ENCODE measurements at regions not wholly inside any gene's neighbourhood (a gene's known extent, or its start where the extent isn't known, plus 50 kb on each side); places are given as distances from the start of the nearest gene placed in this dataset.
A peak's percentile ranks its signal among the peaks of the same experiment; 100 is the strongest.
"Not testable (repeated sequence)": the region's sequence is repeated elsewhere in the genome, so short reads cannot be mapped to it uniquely, and the experiment has no call there.

- no peak for DNase-seq
These were observed 75.2 kb upstream of the CD28 start for GRCh38 chr2:203631068-203631757.

DNA sequence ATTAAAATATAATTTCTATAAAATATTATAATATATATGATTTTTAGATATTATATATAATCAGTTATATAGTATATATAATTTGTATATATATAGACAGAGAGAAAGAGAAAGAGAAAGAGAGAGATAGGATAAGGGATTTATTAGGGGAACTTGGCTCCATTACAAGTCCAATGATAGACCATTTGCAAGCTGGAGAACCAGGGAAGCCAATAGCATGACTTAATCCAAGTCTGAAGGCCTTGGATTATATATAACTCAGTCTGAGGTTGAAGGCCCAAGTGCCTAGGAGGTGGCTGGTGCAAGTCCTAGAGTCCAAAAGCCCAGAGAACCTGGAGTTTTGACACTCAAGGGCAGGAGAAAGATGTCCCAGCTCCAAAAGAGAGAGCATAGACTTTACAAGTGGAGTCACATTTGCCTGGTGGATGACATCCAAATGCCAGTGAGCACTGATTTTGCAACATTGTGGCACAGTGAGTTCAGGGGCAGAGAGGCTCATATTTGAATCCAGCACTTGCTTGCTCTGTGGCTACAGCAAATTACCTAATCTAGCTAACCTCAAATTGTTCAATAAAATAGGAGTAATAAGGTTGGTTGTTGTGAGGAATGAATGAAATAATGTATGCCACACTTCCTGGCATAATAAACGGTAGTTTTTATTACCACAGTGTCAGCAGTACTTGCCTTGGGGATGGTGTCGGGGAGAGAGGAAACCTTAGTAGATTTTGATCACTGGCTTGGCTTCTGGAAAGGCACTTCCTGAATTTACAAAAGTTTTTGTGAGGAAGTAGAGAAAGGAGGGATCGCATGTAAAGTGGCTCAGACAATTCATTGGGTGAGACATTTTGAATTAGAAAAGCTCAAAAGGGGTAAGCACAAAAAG lies 69.6 kb upstream of the CD28 start:
- DNase-seq, result no peak

- DNase-seq, result no peak
These were observed 68.8 kb upstream of the CD28 start for GRCh38 chr2:203637471-203638167.

GRCh38 chr2:203641865-203642264 lies 64.6 kb upstream of the CD28 start:
- not testable (repeated sequence) for DNase-seq

DNA sequence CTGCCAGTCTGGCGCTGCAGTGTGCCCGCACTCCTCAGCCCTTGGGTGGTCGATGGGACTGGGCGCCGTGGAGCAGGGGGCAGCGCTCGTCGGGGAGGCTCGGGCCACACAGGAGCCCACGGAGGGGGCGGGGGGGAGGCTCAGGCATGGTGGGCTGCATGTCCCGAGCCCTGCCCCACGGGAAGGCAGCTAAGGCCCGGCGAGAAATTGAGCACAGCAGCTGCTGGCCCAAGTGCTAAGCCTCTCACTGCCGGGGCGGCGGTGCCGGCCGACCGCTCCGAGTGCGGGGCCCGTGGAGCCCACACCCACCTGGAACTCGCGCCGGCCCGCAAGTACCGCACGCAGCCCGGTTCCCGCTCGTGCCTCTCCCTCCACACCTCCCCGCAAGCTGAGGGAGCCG lies 63.6 kb upstream of the CD28 start:
- not testable (repeated sequence) for DNase-seq

- no peak for DNase-seq
These were observed 60.6 kb upstream of the CD28 start for GRCh38 chr2:203645831-203646230.

- no peak for DNase-seq
These were observed 60.1 kb upstream of the CD28 start for GRCh38 chr2:203646266-203646864.

GRCh38 chr2:203646961-203647360 lies 59.5 kb upstream of the CD28 start:
- DNase-seq, result no peak

GRCh38 chr2:203647579-203647978 lies 58.9 kb upstream of the CD28 start:
- DNase-seq, result no peak

GRCh38 chr2:203648273-203648672 lies 58.2 kb upstream of the CD28 start:
- DNase-seq, result no peak

DNA sequence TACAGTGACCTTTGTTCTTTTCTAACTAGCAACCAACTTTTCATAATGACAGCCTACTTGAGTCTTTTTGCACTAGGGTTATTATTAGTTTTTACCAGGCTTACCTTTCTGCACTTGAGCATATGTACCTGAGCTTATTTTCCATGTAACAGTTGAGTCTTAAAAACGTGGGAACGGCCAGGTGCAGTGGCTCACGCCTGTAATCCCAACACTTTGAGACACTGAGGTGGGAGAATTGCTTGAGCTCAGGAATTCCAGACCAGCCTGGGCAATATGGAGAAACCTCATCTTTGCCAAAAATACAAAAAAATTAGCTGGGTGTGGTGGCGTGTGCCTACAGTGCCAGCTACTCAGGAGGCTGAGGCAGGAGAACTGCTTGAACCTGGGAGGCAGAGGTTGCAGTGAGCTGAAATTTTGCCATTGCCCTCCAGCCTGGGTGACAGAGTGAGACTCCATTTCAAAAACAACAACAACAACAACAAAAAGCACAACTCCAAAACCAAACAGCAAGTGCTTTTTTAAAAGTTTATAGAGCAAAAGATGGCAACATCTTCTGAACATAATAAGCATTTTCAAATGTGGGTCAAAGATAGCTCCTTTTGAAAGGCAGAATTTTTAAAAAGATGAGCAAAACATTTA lies 57.1 kb upstream of the CD28 start:
- no peak for DNase-seq

- peak; percentile 55 for DNase-seq
These were observed 55.4 kb upstream of the CD28 start for GRCh38 chr2:203650860-203651613.

GRCh38 chr2:203651621-203652020 lies 54.8 kb upstream of the CD28 start:
- DNase-seq, result no peak

DNA sequence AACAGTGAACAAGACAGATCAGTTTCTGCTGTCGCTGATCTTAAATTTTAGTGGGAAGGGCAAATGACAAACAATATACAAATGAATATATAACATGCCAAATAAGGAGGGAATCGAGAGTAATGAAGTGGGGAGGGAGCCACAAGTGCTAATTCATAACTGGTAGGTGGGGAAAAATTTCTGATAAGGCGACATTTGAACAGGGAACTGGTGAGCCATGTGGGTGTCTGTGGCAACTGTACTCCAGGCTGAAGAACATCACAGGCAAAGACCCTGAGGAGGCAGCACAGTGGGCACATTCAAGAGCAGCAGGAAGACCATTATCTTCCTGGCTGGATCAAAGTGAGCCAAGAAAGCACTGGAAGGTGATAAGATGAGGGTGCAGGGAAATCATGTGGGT lies 51.6 kb upstream of the CD28 start:
- DNase-seq, result no peak

- DNase-seq, result peak; percentile 42
These were observed 49.7 kb upstream of the CD28 start for GRCh38 chr2:203656522-203657287.

Measured in fibroblast of skin of abdomen (primary cell).